ENCODE measurements at regions not wholly inside any gene's neighbourhood (a gene's known extent, or its start where the extent isn't known, plus 50 kb on each side); places are given as distances from the start of the nearest gene placed in this dataset.

DNA sequence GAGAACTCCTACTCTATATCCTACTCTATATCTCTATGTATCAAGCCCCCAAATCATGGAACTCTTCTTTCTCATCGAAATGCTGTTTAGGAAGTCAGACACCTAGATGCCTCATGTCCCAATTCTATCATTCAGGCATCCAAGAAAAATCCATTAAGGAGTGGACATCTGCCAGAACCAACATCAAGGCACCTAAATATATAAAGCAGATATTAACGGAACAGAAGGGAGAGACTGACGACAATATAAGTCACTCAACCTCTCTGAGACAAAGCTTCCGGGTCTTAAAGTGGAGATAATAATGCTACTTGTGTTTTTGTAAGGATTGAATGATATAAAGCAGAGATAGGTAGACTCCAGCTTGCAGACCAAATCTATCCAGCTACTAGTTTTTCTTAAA lies 241.5 kb downstream of the NFATC2 start:
- TF ChIP-seq, protein P1, sequence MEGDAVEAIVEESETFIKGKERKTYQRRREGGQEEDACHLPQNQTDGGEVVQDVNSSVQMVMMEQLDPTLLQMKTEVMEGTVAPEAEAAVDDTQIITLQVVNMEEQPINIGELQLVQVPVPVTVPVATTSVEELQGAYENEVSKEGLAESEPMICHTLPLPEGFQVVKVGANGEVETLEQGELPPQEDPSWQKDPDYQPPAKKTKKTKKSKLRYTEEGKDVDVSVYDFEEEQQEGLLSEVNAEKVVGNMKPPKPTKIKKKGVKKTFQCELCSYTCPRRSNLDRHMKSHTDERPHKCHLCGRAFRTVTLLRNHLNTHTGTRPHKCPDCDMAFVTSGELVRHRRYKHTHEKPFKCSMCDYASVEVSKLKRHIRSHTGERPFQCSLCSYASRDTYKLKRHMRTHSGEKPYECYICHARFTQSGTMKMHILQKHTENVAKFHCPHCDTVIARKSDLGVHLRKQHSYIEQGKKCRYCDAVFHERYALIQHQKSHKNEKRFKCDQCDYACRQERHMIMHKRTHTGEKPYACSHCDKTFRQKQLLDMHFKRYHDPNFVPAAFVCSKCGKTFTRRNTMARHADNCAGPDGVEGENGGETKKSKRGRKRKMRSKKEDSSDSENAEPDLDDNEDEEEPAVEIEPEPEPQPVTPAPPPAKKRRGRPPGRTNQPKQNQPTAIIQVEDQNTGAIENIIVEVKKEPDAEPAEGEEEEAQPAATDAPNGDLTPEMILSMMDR (IDR thresholded peaks at IDR 0.05) = no peak
- no peak for TF ChIP-seq EP300 (IDR thresholded peaks at IDR 0.05; ENCODE audit: borderline replicate concordance in 1 of 2, low read depth in 1 of 2, low read length in 1 of 2)
- no peak for TF ChIP-seq EZH2phosphoT487 (IDR thresholded peaks at IDR 0.05; ENCODE audit: borderline replicate concordance, low read depth)
- no peak for TF ChIP-seq GABPA (IDR thresholded peaks at IDR 0.05; ENCODE audit: low read depth)
- TF ChIP-seq SIN3A (IDR thresholded peaks at IDR 0.05; ENCODE audit: borderline replicate concordance, low read depth, low read length) = no peak
- no peak for TF ChIP-seq TAF1 (IDR thresholded peaks at IDR 0.05; ENCODE audit: borderline replicate concordance, low read depth, low read length)
- TF ChIP-seq POLR2AphosphoS5 (IDR thresholded peaks at IDR 0.05; ENCODE audit: low read depth, low read length) = no peak
- TF ChIP-seq, protein P2, sequence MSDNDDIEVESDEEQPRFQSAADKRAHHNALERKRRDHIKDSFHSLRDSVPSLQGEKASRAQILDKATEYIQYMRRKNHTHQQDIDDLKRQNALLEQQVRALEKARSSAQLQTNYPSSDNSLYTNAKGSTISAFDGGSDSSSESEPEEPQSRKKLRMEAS (IDR thresholded peaks at IDR 0.05; ENCODE audit: low read depth) = no peak
- no peak for TF ChIP-seq RCOR1 (IDR thresholded peaks at IDR 0.05; ENCODE audit: low read length)
- TF ChIP-seq, protein P3, sequence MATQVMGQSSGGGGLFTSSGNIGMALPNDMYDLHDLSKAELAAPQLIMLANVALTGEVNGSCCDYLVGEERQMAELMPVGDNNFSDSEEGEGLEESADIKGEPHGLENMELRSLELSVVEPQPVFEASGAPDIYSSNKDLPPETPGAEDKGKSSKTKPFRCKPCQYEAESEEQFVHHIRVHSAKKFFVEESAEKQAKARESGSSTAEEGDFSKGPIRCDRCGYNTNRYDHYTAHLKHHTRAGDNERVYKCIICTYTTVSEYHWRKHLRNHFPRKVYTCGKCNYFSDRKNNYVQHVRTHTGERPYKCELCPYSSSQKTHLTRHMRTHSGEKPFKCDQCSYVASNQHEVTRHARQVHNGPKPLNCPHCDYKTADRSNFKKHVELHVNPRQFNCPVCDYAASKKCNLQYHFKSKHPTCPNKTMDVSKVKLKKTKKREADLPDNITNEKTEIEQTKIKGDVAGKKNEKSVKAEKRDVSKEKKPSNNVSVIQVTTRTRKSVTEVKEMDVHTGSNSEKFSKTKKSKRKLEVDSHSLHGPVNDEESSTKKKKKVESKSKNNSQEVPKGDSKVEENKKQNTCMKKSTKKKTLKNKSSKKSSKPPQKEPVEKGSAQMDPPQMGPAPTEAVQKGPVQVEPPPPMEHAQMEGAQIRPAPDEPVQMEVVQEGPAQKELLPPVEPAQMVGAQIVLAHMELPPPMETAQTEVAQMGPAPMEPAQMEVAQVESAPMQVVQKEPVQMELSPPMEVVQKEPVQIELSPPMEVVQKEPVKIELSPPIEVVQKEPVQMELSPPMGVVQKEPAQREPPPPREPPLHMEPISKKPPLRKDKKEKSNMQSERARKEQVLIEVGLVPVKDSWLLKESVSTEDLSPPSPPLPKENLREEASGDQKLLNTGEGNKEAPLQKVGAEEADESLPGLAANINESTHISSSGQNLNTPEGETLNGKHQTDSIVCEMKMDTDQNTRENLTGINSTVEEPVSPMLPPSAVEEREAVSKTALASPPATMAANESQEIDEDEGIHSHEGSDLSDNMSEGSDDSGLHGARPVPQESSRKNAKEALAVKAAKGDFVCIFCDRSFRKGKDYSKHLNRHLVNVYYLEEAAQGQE (IDR thresholded peaks at IDR 0.05; ENCODE audit: low read depth, low read length) = no peak
- no peak for TF ChIP-seq RFX5 (IDR thresholded peaks at IDR 0.05; ENCODE audit: low read length)

Measured in SK-N-SH (cell line).